GM18505 (cell line): ENCODE measurements at regions not wholly inside any gene's neighbourhood (a gene's known extent, or its start where the extent isn't known, plus 50 kb on each side); places are given as distances from the start of the nearest gene placed in this dataset.

Experiments
- ATAC-seq: cut with Tn5 transposase; IDR thresholded peaks from one replicate; pipeline ENCODE4 v1.9.1; 2021; ENCODE audit not compliant: unreplicated experiment
- POLR2A ChIP-seq: IDR thresholded peaks from 4 replicates; pipeline ENCODE4 v1.6.1; 2011; ENCODE audit warnings: borderline replicate concordance; ENCODE audit not compliant: insufficient read depth, insufficient read length; ENCODE audit errors: extremely low read depth

DNA sequence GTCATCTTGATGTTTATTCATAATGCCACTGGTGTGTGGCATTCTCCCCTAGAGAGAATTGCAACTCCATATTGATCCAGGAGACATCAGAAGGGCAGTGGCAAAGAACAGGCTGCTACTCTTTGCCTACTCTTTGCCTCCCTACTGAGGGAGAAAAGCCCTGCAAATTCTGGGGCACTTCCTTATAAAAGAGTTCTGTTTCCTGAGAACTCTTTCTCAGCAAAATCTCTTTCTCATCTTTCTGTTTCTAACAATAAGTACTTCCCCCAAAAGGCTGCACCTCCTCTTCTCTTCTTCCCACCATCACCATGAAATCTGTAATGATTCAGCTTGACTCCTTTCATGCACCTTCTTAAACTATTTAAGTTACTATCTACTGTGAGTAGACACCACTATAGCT, 270.3 kb downstream of the MREG start:
- TF ChIP-seq POLR2A: no peak
- no peak for ATAC-seq

- no peak for ATAC-seq
Measured at GRCh38 chr2:215742021-215742420, 271.3 kb downstream of the MREG start.

GRCh38 chr2:215740071-215740470, 273.3 kb downstream of the MREG start:
- TF ChIP-seq POLR2A: no peak
- ATAC-seq: no peak

More at GRCh38 chr2:215742021-215742420, 271.3 kb downstream of the MREG start:
- TF ChIP-seq POLR2A: no peak

GRCh38 chr2:215738351-215738750, 275.0 kb downstream of the MREG start:
- no peak for ATAC-seq
- no peak for TF ChIP-seq POLR2A

GRCh38 chr2:215737477-215737876, 275.9 kb downstream of the MREG start:
- no peak for TF ChIP-seq POLR2A
- no peak for ATAC-seq

DNA sequence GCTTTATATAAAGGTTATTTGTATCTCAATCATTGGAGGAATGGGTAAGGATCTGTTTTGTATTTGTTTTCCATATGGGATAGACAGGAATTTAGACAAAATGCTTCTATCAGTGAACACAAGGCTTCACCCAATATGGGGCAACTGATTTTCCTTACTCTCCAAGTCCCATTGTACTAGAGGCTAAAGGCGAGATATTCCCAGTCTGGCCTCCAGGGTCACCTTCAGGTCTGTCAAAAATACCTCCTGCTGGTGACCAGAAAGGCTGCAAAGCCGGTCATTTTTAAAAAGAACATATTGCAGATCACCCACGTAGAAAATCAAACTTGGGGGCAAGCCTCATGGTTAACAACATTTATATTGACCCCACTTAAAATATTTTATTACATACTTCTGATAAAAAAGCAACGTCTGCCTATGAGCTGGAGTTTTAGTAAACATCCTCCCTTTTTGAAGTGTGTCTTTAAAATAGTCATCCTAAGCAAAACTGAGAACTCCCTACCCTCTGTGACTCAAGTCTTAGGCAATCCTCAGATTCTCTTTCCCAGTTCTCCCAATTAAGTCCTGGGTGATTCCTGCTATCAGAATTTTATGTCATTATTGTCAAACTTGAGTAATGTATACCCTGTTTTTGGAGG, 276.6 kb downstream of the MREG start:
- no peak for TF ChIP-seq POLR2A
- no peak for ATAC-seq

GRCh38 chr2:215731108-215731658, 282.2 kb downstream of the MREG start:
- TF ChIP-seq POLR2A: no peak
- ATAC-seq: no peak

DNA sequence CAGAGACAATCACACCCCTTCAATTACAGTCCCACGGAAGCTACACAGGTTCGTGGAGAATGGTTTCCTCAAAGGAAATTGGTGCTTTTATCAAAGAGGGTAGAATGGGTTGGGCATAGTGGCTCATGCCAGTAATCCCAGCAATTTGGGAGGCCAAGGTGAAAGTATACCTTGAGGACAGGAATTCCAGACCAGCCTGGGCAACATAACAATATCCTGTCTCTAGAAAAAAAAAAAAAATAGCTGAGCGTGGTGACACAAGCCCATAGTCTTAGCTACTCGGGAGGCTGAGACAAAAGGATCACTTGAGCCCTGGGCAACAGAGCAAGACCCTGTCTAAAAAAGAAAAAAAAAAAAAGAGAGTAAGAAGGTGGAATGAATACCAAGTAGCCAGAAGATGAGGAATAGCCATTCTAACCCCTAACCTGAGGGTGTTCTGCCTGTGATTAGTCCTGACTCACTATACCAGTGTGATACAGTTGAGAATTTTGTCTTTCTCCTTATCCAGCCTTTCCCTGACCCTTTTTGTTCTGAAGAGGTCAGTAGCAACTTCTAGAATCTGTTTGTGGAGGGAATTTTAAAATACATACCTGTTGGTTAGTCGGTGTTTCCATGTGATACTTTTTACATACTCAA, 283.2 kb downstream of the MREG start:
- TF ChIP-seq POLR2A: no peak
- no peak for ATAC-seq

- no peak for TF ChIP-seq POLR2A
- peak; percentile 73 for ATAC-seq
Measured at GRCh38 chr2:215728504-215729065, 284.8 kb downstream of the MREG start.

GRCh38 chr2:215727507-215728503, 285.5 kb downstream of the MREG start:
- no peak for TF ChIP-seq POLR2A
- peak; percentile 32 for ATAC-seq

GRCh38 chr2:215726070-215726469, 287.3 kb downstream of the MREG start:
- TF ChIP-seq POLR2A: no peak

DNA sequence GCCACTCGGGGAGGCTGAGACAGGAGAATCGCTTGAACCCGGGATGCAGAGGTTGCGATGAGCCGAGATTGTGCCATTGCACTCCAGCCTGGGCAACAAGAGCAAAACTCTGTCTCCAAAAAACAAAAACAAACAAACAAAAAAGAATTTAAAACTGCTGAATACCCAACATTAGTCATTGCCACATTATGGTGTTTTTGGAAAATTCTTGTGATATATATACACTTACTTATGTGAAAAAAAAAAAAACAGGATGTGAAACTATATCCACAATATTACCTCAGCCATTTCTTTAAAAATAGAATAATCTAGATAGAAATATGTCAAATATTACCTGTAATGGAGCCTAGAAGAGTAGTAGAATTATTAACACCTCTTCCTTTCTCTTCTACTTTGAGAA, 288.3 kb upstream of the FN1 start:
- no peak for ATAC-seq
- TF ChIP-seq POLR2A: no peak

More at GRCh38 chr2:215726070-215726469, 287.3 kb downstream of the MREG start:
- ATAC-seq: no peak

DNA sequence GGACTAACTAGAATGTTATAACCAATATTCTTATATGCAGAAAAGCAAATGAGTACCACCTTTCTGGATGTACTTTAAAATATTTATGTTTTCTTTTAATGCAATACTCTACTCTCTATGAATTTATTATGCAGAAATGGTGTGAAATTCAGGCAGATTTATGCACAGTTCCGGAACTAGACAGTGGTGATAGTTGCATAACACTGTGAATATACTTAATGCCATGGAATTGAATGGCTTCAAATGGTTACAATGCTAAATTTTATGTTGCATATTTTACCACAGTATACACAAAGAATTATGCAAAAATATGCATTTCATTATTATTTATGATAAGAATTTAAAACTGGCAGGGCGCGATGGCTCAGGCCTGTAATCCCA, 287.8 kb upstream of the FN1 start:
- TF ChIP-seq POLR2A: no peak

More for the DNA sequence above, 287.8 kb upstream of the FN1 start:
- ATAC-seq: no peak
